AG04450 (cell line): ENCODE measurements at regions not wholly inside any gene's neighbourhood (a gene's known extent, or its start where the extent isn't known, plus 50 kb on each side); places are given as distances from the start of the nearest gene placed in this dataset.

Experiments used
- CTCF ChIA-PET: fragments of 300-600, 350-600 bp; formaldehyde crosslinking; extraction: SDS; loops from one replicate; lab custom pipeline; 2022; ENCODE audit warnings: antibody characterized with exemption, inconsistent platforms; lab: Charles Lee
- POLR2A ChIA-PET: fragments of 350-600 bp; formaldehyde crosslinking; extraction: SDS; loops from one replicate; lab custom pipeline; 2021; ENCODE audit warnings: antibody characterized with exemption, inconsistent platforms; lab: Yijun Ruan, JAX
- DNase-seq: peaks from one replicate; pipeline ENCODE4 v3.0.0-alpha.2; 2011; ENCODE audit warnings: low read depth, low spot score
- H3K27ac ChIP-seq: one replicate; pipeline ENCODE4 v1.5.1; 2012; ENCODE audit warnings: low read depth, low read length, control low read depth
- H3K27me3 ChIP-seq: one replicate; pipeline ENCODE4 v1.6.0; 2012; ENCODE audit warnings: low read length; ENCODE audit not compliant: control insufficient read depth, insufficient read depth
- H3K4me3 ChIP-seq: 2 replicates; pipeline ENCODE4 v1.5.1; 2011; ENCODE audit warnings: mild to moderate bottlenecking, low read depth, low read length, control low read depth
- H3K9me3 ChIP-seq: 2 replicates; pipeline ENCODE4 v1.5.1; 2012; ENCODE audit warnings: low read length; ENCODE audit not compliant: control insufficient read depth, insufficient read depth
- CTCF ChIP-seq: IDR thresholded peaks from 2 replicates; pipeline ENCODE4 v1.5.1; 2011; ENCODE audit warnings: low read depth, low read length, control low read depth, inconsistent platforms

GRCh38 chr5:62937661-62938558, 359.3 kb downstream of the LRRC70 start:
- no peak overlapping the region for H3K27ac ChIP-seq
- POLR2A ChIA-PET: no interaction called here
- CTCF ChIA-PET: no interaction called here
- no peak for DNase-seq
- no peak for TF ChIP-seq CTCF
- H3K9me3 ChIP-seq: no peaks in the 10 kb centered on the region; the same call in 1 of the 2 replicates
- H3K4me3 ChIP-seq: no peak overlapping the region
- H3K27me3 ChIP-seq: no peaks in the 10 kb centered on the region

- Histone ChIP-seq H3K27me3 (no peaks in the 10 kb centered on the region), H3K4me3 (no peak overlapping the region), H3K27ac (no peak overlapping the region), H3K9me3 (no peaks in the 10 kb centered on the region; the same call in 1 of the 2 replicates)
- DNase-seq: no peak
- no peak for TF ChIP-seq CTCF
- CTCF ChIA-PET: no interaction called here
- POLR2A ChIA-PET: no interaction called here
Measured at GRCh38 chr5:62935660-62936059, 357.0 kb downstream of the LRRC70 start.

- no peak overlapping the region for H3K27ac ChIP-seq
- TF ChIP-seq CTCF: no peak
- POLR2A ChIA-PET: no interaction called here
- DNase-seq: no peak
- H3K4me3 ChIP-seq: no peak overlapping the region
- no peaks in the 10 kb centered on the region for H3K27me3 ChIP-seq
- H3K9me3 ChIP-seq: no peaks in the 10 kb centered on the region; the same call in 1 of the 2 replicates
- CTCF ChIA-PET: no interaction called here
Measured at GRCh38 chr5:62934319-62934718, 355.7 kb downstream of the LRRC70 start.

- ChIA-PET POLR2A (no interaction called here), CTCF (no interaction called here)
- no peak overlapping the region for H3K27ac ChIP-seq
- DNase-seq: no peak
- no peaks in the 10 kb centered on the region; the same call in 1 of the 2 replicates for H3K9me3 ChIP-seq
- no peak overlapping the region for H3K4me3 ChIP-seq
- no peak for TF ChIP-seq CTCF
- no peaks in the 10 kb centered on the region for H3K27me3 ChIP-seq
Measured at GRCh38 chr5:62933261-62933660, 354.6 kb downstream of the LRRC70 start.
